ENCODE measurements at regions not wholly inside any gene's neighbourhood (a gene's known extent, or its start where the extent isn't known, plus 50 kb on each side); places are given as distances from the start of the nearest gene placed in this dataset.
"Not testable (repeated sequence)": the region's sequence is repeated elsewhere in the genome, so short reads cannot be mapped to it uniquely, and the experiment has no call there.

- Histone ChIP-seq H3K36me3 (no peaks in the 10 kb centered on the region), H3K9me3 (no peaks in the 10 kb centered on the region), H3K27me3 (no peaks in the 10 kb centered on the region), H3K4me3 (no peak overlapping the region)
- DNase-seq: no peak
Observed at GRCh38 chr13:78540058-78540457, 63.3 kb downstream of the POU4F1 start.

GRCh38 chr13:78526044-78526443 is 77.3 kb downstream of the POU4F1 start:
- not testable (repeated sequence) for H3K4me3 ChIP-seq, H3K9me3 ChIP-seq, DNase-seq, H3K27me3 ChIP-seq, H3K36me3 ChIP-seq

GRCh38 chr13:78524936-78525335 is 78.4 kb downstream of the POU4F1 start:
- no peak for DNase-seq
- H3K9me3 ChIP-seq: no peaks in the 10 kb centered on the region
- H3K36me3 ChIP-seq: no peaks in the 10 kb centered on the region
- H3K27me3 ChIP-seq: no peaks in the 10 kb centered on the region
- no peak overlapping the region for H3K4me3 ChIP-seq

GRCh38 chr13:78521091-78521490 is 82.3 kb downstream of the POU4F1 start:
- no peaks in the 10 kb centered on the region for H3K36me3 ChIP-seq
- DNase-seq: no peak

GRCh38 chr13:78520425-78520824 is 82.9 kb downstream of the POU4F1 start:
- no peak for DNase-seq
- Histone ChIP-seq H3K9me3 (no peaks in the 10 kb centered on the region), H3K36me3 (no peaks in the 10 kb centered on the region), H3K27me3 (no peaks in the 10 kb centered on the region), H3K4me3 (no peak overlapping the region)

More at GRCh38 chr13:78521091-78521490, 82.3 kb downstream of the POU4F1 start:
- Histone ChIP-seq H3K4me3 (no peak overlapping the region), H3K27me3 (no peaks in the 10 kb centered on the region), H3K9me3 (no peaks in the 10 kb centered on the region)

- not testable (repeated sequence) for H3K36me3 ChIP-seq, H3K9me3 ChIP-seq, H3K27me3 ChIP-seq, H3K4me3 ChIP-seq, DNase-seq
Observed at GRCh38 chr13:78518482-78518881, 84.9 kb downstream of the POU4F1 start.

- Histone ChIP-seq H3K4me3 (no peak overlapping the region), H3K36me3 (no peaks in the 10 kb centered on the region)
Observed at GRCh38 chr13:78499802-78500201, 103.5 kb downstream of the POU4F1 start.

GRCh38 chr13:78497702-78498355 is 105.5 kb downstream of the POU4F1 start:
- H3K9me3 ChIP-seq: no peaks in the 10 kb centered on the region
- no peaks in the 10 kb centered on the region for H3K36me3 ChIP-seq
- H3K27me3 ChIP-seq: no peaks in the 10 kb centered on the region
- no peak overlapping the region for H3K4me3 ChIP-seq
- no peak for DNase-seq

More at GRCh38 chr13:78499802-78500201, 103.5 kb downstream of the POU4F1 start:
- H3K9me3 ChIP-seq: no peaks in the 10 kb centered on the region
- H3K27me3 ChIP-seq: no peaks in the 10 kb centered on the region
- no peak for DNase-seq

GRCh38 chr13:78491978-78492377 is 111.4 kb downstream of the POU4F1 start:
- H3K9me3 ChIP-seq: peaks cover 5% of the 10 kb centered on the region; the same call in 1 of the 2 replicates
- H3K27me3 ChIP-seq: no peaks in the 10 kb centered on the region
- DNase-seq: no peak
- no peaks in the 10 kb centered on the region for H3K36me3 ChIP-seq
- no peak overlapping the region for H3K4me3 ChIP-seq

GRCh38 chr13:78490225-78490624 is 113.1 kb downstream of the POU4F1 start:
- not testable (repeated sequence) for DNase-seq, H3K27me3 ChIP-seq, H3K4me3 ChIP-seq, H3K9me3 ChIP-seq, H3K36me3 ChIP-seq

GRCh38 chr13:78487707-78488106 is 115.6 kb downstream of the POU4F1 start:
- peaks cover 5% of the 10 kb centered on the region; the same call in 1 of the 2 replicates for H3K9me3 ChIP-seq
- no peak overlapping the region for H3K4me3 ChIP-seq
- no peak for DNase-seq
- no peaks in the 10 kb centered on the region for H3K27me3 ChIP-seq
- H3K36me3 ChIP-seq: no peaks in the 10 kb centered on the region

GRCh38 chr13:78485803-78486202 is 117.5 kb downstream of the POU4F1 start:
- no peak for DNase-seq
- no peaks in the 10 kb centered on the region for H3K36me3 ChIP-seq
- H3K4me3 ChIP-seq: no peak overlapping the region
- H3K27me3 ChIP-seq: no peaks in the 10 kb centered on the region
- H3K9me3 ChIP-seq: no peaks in the 10 kb centered on the region

- no peaks in the 10 kb centered on the region for H3K36me3 ChIP-seq
- H3K4me3 ChIP-seq: no peak overlapping the region
- DNase-seq: no peak
- H3K27me3 ChIP-seq: no peaks in the 10 kb centered on the region
- no peaks in the 10 kb centered on the region for H3K9me3 ChIP-seq
Observed at GRCh38 chr13:78478183-78478582, 125.2 kb downstream of the POU4F1 start.

GRCh38 chr13:78476910-78477309 is 126.4 kb downstream of the POU4F1 start:
- Histone ChIP-seq H3K9me3 (no peaks in the 10 kb centered on the region), H3K4me3 (no peak overlapping the region), H3K36me3 (no peaks in the 10 kb centered on the region), H3K27me3 (no peaks in the 10 kb centered on the region)
- DNase-seq: no peak

- Histone ChIP-seq H3K36me3 (no peaks in the 10 kb centered on the region), H3K27me3 (no peaks in the 10 kb centered on the region), H3K9me3 (no peaks in the 10 kb centered on the region), H3K4me3 (no peak overlapping the region)
- no peak for DNase-seq
Observed at GRCh38 chr13:78468621-78469020, 134.7 kb downstream of the POU4F1 start.

GRCh38 chr13:78465250-78465649 is 138.1 kb downstream of the POU4F1 start:
- no peak overlapping the region for H3K4me3 ChIP-seq
- no peaks in the 10 kb centered on the region for H3K27me3 ChIP-seq

GRCh38 chr13:78460176-78460575 is 143.2 kb downstream of the POU4F1 start:
- Histone ChIP-seq H3K27me3 (no peaks in the 10 kb centered on the region), H3K36me3 (no peaks in the 10 kb centered on the region), H3K4me3 (no peak overlapping the region), H3K9me3 (no peaks in the 10 kb centered on the region)
- no peak for DNase-seq

More at GRCh38 chr13:78465250-78465649, 138.1 kb downstream of the POU4F1 start:
- DNase-seq: no peak
- H3K9me3 ChIP-seq: no peaks in the 10 kb centered on the region
- no peaks in the 10 kb centered on the region for H3K36me3 ChIP-seq

GRCh38 chr13:78443839-78444238 is 159.5 kb downstream of the POU4F1 start:
- no peaks in the 10 kb centered on the region for H3K9me3 ChIP-seq
- DNase-seq: no peak
- no peaks in the 10 kb centered on the region for H3K27me3 ChIP-seq
- H3K4me3 ChIP-seq: no peak overlapping the region
- no peaks in the 10 kb centered on the region for H3K36me3 ChIP-seq

All from MG63 (cell line).